Activated CD4-positive, alpha-beta T cell treated with anti-CD3 and anti-CD28 coated beads, Interleukin-2, amount 50 U/mL, for 48 hours (primary cell): ENCODE measurements at regions not wholly inside any gene's neighbourhood (a gene's known extent, or its start where the extent isn't known, plus 50 kb on each side); places are given as distances from the start of the nearest gene placed in this dataset.
"Not testable (repeated sequence)": the region's sequence is repeated elsewhere in the genome, so short reads cannot be mapped to it uniquely, and the experiment has no call there.

ENCODE experiments used
- DNase-seq, 2 experiments: peaks; one replicate each; pipeline ENCODE4 v3.0.0-alpha.2; 2020

DNA sequence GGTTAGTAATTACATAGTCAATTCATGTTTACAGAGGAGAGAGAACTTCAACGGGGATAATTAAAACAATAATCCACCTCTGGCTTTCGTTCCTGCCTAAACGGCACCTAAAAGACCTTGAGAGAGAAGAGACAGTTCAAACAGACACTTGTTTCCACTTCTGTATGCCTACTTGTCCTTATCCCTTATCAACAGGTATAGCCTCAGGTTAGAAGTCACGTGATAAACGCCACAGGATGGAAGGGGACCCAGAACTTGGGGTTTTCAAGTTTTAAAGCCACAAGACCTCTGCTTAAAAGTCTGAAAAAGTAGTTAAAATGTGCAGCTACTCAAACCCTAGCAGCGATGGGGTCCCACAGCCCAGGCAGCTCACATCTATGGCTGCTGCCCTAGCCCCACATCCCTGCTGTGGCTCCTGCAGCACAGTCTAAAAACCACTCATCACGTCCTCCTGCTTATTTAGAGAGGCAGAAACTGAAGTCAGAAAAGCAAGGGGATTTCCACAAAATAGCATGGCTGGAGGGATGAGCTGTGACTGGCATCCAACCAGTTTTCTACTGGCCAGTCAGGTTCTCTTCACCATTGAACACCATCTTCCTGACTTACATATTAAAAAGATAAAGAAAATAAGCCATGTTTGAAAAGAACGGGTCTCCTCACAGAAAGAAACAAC is 51.2 kb upstream of the SEC16B start:
- no peak for DNase-seq

DNA sequence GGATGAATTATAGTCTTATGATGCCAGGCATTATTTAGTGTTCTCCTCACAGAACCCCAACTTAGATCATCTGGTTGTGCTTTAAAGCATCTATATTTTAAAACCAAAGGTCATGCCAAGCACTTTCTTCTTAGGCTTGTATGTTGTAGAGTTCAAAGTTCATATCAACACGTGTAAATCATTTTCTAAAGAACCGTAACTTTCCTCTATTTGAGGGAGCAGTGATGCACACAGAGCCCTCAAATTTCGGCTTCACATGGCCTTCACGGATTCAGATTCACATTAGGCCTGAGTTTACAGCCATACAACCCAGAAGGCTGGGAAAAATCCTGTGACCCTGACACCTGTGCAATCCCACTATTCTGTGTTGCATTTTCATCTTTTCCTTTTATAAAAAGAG is 52.1 kb upstream of the SEC16B start:
- DNase-seq: no peak

DNA sequence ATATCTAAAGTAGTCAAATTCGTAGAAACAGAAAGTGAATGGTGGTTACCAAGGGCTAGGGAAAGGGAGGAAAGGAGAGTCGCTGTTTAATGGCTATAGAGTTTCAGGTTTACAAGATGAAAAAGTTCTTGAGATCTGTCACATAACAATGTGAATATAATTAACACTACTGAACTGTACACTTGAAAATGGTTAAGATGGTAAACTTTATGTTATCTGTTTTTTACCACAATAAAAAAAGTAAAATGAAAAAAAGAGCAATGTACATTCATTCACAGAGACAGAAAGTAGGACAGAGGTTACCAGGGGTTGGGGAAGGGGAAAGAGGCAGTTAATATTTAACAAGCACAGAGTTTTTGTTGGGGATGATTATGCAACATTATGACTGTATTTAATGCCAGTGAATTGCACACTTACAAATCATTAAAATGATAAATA is 53.3 kb upstream of the SEC16B start:
- no peak for DNase-seq

DNA sequence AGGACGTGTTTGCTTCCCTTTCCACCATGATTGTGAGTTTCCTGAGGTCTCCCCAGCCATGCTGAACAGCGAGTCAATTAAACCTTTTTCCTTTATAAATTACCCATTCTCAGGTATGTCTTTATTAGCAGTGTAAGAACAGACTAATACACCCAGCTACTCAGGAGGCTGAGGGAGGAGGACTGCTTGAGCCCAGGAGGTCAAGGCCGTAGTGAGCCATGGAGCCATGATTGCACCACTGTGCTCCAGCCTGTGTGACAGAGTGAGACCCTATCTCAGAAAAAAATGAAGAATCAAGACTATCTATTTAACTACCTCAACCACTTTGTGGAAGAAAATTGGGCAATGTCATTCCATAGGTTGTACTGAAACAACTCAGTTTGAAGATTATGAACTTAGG is 54.6 kb upstream of the SEC16B start:
- no peak for DNase-seq

DNA sequence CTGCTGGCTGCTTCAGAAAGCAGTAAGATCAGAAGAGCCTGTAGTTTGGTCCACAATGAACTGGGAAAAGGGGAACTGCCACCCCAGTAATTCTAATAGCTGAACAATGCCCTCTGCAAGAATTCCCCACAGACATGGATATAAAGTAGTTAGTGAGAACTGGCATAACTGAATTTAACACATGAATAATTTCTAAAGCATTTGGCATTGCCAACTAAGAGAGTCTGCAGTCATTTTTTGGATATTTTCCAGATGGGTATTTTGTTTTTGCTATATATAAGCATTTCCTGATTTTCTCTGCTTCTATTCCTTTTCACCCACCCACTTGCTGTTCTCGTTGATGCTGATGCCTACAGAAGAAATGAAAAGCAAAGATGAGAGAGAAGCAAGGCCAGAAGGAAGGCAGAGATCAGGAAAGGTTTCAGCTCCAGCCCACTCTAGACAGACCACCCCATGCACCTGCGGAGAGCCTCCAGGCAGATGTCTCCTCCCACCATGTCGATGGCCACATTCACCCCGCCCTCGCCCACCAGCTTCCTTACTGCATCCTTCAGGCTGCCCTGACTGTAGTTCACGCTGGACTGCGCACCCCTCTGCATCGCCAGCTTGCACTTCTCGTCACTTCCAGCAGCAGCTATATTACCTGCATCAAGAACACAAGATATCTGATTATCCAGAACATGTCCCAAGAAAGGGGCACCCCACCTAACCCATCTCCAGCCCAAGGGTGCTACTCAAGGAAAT is 55.9 kb upstream of the SEC16B start:
- no peak for DNase-seq

DNA sequence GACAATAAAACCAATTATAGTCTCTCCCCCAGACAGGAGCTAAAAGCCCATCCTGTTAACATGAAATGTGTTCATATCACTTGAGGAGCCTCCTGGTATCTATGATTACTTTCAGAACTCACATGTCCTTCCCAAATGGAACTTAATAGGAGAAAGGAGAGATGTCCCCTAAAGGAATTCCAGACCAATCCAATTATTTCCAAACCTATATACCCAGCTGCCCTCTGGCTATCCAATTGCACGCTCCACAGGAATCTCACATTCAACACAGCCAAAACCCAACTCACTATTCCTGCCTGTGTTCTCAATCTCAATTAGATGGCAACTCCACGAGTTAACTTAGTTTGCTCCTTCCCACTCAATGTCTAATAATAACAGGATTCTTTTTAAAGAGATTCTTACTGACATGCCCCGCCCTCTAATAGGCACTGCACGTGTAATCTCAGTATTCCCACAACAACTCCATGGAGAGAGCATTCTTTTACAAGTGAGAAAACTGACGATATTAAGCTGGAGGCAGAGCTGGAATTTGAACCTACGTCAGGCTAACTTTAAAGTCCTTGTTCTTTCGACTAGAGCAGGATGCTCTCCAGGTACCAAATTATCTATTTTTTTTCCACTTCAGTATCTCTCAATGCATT is 59.1 kb upstream of the SEC16B start:
- no peak for DNase-seq

DNA sequence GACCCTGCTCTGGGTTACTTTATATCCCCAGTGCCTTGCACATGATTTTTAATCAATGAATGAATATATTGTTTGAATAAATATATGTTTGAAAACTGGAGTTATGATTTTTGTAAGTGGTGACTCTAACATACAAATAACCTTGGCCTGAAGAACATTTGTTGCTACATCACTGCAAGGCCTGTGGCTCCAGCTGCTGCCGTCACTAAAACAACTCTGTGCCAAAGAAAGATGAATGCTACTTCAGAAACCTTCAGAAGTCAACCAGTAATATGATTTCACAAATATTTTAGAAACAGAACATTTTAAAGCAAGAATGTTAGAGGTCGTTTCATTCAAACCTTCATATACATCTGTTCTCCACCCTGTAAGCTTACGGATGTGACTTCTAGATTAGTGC is 60.6 kb upstream of the SEC16B start:
- DNase-seq: no peak

DNA sequence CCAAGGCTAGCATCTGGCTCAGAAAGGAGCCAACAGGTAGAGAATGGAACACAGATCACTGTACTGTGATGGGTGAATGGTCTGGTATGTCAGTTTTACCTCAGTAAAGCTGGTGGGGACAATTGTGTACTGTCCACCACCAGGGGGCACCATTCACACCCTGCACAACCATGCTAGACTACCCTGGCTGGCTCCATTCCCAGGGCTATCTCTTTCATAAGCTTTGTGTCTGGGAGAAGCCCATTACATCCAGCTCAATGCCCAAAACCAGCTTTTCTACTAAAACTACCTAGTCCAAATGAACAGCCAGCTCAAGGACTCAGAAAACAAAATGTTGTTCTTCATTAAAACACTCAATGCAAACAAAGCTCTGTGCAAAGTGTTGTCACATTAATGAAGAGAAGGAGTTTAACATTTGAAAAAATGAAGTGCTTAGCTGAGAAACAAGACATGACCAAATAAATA is 62.0 kb upstream of the RASAL2 start:
- peak; percentile 29 to 43 for DNase-seq

DNA sequence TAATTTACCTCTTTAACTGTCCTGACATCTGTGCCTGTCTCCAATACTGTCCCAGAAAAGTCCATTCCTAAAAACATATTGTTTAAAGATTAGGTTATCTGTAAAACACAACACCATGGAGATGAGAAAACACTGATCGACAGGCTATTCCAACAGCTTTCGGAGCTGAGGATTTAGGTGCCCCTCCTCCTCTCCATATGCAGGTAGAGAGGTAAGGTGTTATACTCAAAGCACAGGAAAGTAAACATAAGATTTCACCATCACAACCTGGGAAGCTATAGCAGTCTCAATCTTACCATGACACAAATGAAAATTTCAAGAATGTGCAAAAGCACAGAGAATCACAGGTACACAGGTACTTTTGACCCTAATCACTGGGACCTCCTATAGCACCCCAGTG is 60.9 kb upstream of the RASAL2 start:
- no peak for DNase-seq

DNA sequence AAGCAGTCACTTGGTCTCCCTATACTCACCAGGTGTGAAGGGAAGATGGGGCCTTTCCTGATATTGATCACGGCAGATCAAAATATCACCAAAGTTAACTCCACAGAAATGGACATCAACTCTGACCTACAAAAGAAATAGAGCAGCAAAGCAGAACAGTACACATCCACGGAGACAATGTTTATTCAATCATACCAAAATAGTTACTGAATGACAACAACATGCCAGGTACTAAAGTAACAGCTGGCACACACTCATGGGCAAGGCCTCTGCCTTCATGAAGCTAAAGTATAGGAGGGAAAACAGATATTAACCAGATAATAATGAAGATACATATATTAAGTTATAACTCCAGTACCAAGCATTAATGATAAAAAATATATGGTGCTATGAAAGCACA is 59.2 kb upstream of the RASAL2 start:
- DNase-seq: no peak

DNA sequence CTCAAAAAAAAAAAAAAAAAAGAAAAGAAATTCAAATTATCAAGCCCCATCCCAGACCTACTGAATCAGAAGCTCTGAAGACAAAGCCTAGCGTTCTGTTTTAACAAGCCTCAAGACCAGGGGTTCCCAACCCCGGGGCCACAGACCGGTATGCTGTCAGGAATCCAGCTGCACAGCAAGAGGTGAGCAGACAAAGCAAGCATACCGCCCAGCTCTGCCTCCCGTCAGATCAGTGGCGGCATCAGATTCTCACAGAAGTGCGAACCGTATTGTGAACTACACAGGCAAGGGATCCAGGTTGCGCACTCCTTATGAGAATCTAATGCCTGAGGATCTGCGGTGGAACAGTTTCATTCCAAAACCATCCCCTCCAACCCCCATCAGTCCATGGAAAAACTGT is 57.8 kb upstream of the RASAL2 start:
- DNase-seq: no peak

DNA sequence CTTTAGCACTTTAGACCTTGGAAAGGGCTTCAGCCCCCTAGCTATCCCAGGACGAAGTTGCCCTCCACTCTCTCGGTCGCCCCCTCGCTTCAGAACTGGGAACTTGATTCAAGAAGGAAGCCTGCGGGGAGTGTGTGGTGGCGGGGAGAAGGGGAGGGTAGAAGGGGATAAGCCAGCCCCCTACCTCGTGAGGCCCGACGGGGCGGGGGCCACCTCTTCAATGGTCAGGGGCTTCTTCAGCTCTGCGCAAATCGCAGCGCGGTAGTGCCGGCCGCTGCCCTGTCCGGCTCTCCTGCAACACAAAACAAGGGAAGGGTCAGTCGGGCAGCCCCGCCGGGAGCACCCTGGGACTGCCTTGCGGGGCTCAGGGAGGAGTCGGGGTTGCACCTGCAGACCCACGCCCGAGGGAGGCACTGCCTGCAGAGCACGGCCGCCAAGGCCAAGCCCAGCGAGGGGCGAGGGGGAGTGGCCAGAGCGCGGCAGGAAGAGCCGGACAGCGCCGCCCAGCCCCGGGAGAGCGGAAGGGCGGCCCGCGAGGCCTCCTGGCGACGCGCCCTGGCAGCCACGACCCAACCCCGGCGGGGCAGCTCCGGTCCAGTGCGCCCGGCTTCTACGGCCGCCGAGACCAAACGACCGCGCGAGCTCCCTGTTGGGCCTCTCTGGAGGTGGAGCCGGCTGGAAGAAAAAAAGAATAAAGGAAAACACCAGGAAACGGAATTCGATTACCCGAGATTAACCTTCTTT is 56.2 kb upstream of the RASAL2 start:
- no peak for DNase-seq

DNA sequence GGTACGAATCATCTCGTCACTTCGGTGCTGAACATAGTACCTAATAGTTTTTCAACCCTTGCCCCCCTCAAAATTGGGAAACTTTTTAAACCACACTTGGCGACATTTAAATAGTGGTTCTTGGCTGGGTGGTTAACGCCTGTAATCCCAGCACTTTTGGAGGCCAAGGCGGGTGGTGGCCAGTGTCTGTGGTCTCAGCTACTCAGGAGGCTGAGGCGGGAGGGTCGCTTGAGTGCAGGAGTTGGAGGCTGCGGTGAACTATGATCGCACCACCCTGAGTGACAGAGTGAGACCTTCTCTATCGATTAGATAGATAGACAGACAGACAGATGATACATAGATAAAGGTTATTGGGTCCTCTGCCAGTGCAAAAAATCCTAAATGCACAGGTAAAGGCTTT is 55.5 kb upstream of the RASAL2 start:
- DNase-seq: no peak

DNA sequence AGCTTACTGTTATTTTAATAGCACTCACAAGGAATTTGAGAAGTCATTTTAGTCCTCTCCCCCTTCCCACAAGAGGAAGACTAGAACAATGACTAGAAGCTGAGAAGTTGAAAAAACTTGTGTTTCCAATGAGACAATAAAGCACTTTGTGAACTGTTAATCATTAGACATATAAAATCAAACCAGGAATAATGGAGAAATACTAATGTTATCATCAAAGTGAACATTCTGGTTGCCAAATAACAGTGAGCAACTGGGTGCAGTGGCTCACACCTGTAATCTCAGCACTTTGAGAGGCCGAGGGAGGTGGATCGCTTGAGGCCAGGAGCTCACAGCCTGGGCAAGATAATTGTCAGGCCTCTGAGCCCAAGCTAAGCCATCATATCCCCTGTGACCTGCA is 54.0 kb upstream of the RASAL2 start:
- no peak for DNase-seq

DNA sequence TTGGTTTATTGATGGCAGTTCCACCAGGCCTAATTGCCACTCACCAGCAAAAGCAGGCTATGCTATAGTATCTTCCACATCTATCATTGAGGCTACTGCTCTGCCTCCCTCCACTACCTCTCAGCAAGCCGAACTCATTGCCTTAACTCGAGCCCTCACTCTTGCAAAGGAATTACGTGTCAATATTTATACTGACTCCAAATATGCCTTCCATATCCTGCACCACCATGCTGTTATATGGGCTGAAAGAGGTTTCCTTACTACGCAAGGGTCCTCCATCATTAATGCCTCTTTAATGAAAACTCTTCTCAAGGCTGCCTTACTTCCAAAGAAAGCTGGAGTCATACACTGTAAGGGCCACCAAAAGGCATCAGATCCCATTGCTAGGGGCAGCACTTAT is 50.0 kb upstream of the RASAL2 start:
- DNase-seq: not testable (repeated sequence)
